Ramos (cell line): ENCODE measurements at regions not wholly inside any gene's neighbourhood (a gene's known extent, or its start where the extent isn't known, plus 50 kb on each side); places are given as distances from the start of the nearest gene placed in this dataset.

Experiments
- in situ Hi-C: fragments of 300-500 bp; cut with MboI; formaldehyde crosslinking; loops from one replicate; pipeline ENCODE4 v1.14.3; 2022; ENCODE audit warnings: low sequenced_read_pairs; ENCODE audit not compliant: unreplicated experiment

GRCh38 chr4:137700072-137700471 lies 167.8 kb upstream of the PCDH18 start:
- in situ Hi-C loops = no loop called here

GRCh38 chr4:137694138-137694537 lies 161.8 kb upstream of the PCDH18 start:
- in situ Hi-C loops = no loop called here

GRCh38 chr4:137693641-137694040 lies 161.3 kb upstream of the PCDH18 start:
- in situ Hi-C loops = no loop called here

- in situ Hi-C loops = no loop called here
Measured at GRCh38 chr4:137692205-137692604, 159.9 kb upstream of the PCDH18 start.

GRCh38 chr4:137688651-137689050 lies 156.4 kb upstream of the PCDH18 start:
- in situ Hi-C loops = no loop called here

GRCh38 chr4:137685357-137685756 lies 153.1 kb upstream of the PCDH18 start:
- in situ Hi-C loops = no loop called here

- in situ Hi-C loops = no loop called here
Measured at GRCh38 chr4:137681081-137681480, 148.8 kb upstream of the PCDH18 start.

- in situ Hi-C loops = no loop called here
Measured at GRCh38 chr4:137678796-137679195, 146.5 kb upstream of the PCDH18 start.

- in situ Hi-C loops = no loop called here
Measured at GRCh38 chr4:137677863-137678262, 145.6 kb upstream of the PCDH18 start.

- in situ Hi-C loops = no loop called here
Measured at GRCh38 chr4:137676357-137676998, 144.2 kb upstream of the PCDH18 start.

- in situ Hi-C loops = no loop called here
Measured at GRCh38 chr4:137674066-137674465, 141.8 kb upstream of the PCDH18 start.

GRCh38 chr4:137668885-137669545 lies 136.7 kb upstream of the PCDH18 start:
- in situ Hi-C loops = no loop called here

GRCh38 chr4:137664416-137664815 lies 132.1 kb upstream of the PCDH18 start:
- in situ Hi-C loops = no loop called here

GRCh38 chr4:137664046-137664387 lies 131.7 kb upstream of the PCDH18 start:
- in situ Hi-C loops = no loop called here

- in situ Hi-C loops = no loop called here
Measured at GRCh38 chr4:137663251-137664045, 131.2 kb upstream of the PCDH18 start.

GRCh38 chr4:137661693-137662092 lies 129.4 kb upstream of the PCDH18 start:
- in situ Hi-C loops = no loop called here

GRCh38 chr4:137660211-137660610 lies 127.9 kb upstream of the PCDH18 start:
- in situ Hi-C loops = no loop called here

- in situ Hi-C loops = no loop called here
Measured at GRCh38 chr4:137659431-137659830, 127.1 kb upstream of the PCDH18 start.

GRCh38 chr4:137656661-137657060 lies 124.4 kb upstream of the PCDH18 start:
- in situ Hi-C loops = no loop called here

GRCh38 chr4:137655302-137655701 lies 123.0 kb upstream of the PCDH18 start:
- in situ Hi-C loops = no loop called here

GRCh38 chr4:137651128-137651527 lies 118.8 kb upstream of the PCDH18 start:
- in situ Hi-C loops = no loop called here
